ENCODE measurements at regions not wholly inside any gene's neighbourhood (a gene's known extent, or its start where the extent isn't known, plus 50 kb on each side); places are given as distances from the start of the nearest gene placed in this dataset.

DNA sequence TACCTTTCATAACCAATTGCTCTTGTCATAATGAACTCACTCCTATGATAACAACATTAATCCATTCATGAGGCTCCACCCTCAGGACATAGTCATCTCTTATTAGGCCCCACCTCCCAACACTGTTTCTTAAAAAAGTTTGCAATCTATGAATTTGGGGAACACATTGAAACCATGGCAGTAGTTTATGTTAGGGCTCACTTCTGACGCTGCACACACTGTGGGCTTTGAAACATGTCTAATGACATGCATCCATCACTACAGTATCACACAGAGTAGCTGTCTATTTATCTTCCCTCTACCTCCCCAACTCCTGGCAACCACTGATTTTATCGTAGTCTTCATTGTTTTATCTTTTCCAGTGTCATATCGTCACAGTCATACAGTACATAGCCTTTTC, 299.8 kb downstream of the GLRX3 start:
- DNase-seq, result no peak

GRCh38 chr10:130438861-130439260, 302.7 kb downstream of the GLRX3 start:
- no peak for DNase-seq

GRCh38 chr10:130439766-130440165, 303.6 kb downstream of the GLRX3 start:
- no peak for DNase-seq

- no peak for DNase-seq
Observed at GRCh38 chr10:130440494-130440893, 304.3 kb downstream of the GLRX3 start.

- no peak for DNase-seq
Observed at GRCh38 chr10:130440971-130441370, 304.8 kb downstream of the GLRX3 start.

DNA sequence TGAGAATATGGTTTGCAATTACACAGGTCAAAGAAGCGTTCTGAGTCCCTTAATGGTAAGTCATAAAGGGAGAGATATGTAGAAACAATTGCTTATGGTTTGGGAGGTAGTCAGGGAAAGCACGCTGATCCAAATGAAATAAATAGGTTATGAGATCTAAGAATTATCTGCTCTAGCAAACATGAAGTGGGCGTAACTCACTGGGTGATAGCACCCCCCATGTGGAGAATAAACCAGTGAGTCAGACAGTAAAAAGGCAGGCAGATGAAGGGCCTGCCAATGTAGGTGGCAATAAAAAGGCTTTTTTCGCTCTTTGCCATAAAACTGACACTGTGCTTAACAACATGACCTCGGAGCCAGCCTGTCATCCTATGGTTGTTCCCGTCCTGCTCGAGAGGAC, 306.9 kb downstream of the GLRX3 start:
- DNase-seq, result no peak

- DNase-seq, result no peak
Observed at GRCh38 chr10:130453036-130453720, 317.0 kb downstream of the GLRX3 start.

DNA sequence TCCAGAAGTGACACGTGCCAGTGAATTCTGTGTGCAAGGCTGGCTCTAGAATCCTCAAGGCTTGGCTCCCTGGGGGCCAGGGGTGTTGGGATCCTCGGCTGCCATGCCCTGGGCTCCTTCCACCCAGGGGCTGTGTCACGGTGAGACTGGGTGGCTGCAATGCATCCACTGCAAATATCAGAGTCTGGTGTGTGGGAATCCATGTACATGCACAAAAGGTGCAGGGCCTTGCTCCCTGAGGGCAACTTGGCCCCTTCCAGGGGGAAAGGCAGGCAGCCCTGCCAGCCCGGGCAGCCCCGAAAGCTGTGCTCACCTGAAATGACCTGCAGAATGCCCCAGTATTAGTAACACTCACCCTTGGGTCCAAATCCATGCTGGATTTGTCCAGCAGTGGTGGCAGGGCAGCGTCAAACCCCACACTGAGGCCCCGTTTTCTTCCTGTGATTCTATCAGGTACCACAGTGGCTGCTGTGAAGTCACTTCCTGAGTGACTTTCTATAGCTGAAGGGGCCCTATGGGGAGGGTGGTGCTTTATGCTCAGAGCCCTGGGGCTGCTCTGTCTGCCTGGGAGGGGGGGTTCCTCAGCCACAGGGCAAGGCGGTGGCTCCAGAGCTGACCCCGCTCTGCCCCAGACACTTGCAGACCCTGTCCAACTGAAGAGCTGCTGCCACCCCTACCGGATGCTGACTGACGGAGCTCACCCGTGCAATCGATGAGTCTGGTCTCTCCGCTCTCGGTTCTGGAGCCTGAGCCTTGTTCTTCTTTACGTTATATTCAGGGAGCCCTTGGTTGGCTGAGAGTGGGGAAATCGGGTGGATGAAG, 317.7 kb downstream of the GLRX3 start:
- no peak for DNase-seq

DNA sequence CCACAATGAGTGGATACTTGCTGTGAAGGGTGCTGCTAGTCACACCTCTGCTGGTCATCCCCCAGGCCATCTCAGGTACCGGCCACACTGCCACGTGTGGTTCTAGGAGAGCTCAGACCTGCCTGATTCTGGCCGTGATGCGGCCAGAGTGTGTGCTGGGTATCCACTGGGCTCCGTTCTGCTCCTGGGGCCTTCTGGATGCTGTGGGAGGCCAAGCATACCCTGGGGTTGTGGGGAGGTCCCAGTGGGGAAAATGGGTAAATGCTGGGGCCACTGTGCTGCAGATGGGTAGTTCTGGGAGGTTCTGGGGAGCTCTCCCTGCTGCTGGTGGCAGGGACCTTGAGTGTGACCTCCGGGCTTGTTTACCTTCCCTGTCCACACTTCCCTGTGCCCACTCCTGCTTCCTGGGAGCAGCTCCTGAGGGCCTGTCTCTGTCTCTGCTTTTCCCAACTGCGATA, 318.4 kb downstream of the GLRX3 start:
- DNase-seq, result no peak

GRCh38 chr10:130455111-130455695, 319.0 kb downstream of the GLRX3 start:
- no peak for DNase-seq

DNA sequence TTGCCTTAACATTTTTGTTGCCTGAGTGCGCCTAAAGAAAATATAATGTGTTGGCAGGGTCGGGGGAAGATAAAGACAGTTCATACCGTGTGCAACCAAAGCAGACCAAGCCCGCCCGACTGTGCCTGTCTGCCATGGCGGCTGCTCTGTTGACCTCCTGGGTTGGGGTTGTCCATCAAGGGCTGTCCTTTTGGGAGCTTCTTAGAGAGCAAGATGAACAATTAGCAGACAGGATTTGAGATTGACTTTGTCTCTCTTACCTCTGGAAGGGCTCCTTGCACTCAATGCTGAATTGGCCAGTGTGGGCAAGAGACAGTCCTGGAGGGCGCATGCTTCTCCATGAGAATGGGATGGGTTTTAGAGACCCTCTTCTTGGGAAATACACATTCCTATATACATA, 319.6 kb downstream of the GLRX3 start:
- DNase-seq, result no peak

DNA sequence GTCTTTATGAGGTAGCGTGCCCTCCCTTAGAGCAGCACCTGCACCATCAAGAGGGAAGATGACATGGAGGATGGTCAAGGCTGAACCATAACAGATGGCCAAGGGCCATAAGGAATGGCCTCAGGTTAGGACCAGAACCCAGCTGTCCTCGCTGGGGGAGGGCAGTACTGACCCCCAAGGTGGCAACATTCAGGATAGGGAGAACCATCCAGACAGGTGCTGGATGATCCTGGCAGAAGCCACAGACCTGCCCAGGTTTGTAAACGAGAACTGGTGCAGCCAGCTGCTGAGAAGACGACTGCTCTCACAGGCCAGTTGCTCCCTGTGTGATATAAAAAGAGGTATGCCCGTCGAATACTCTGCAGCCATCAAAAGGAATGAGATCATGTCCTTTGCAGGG, 320.4 kb downstream of the GLRX3 start:
- DNase-seq, result no peak

DNA sequence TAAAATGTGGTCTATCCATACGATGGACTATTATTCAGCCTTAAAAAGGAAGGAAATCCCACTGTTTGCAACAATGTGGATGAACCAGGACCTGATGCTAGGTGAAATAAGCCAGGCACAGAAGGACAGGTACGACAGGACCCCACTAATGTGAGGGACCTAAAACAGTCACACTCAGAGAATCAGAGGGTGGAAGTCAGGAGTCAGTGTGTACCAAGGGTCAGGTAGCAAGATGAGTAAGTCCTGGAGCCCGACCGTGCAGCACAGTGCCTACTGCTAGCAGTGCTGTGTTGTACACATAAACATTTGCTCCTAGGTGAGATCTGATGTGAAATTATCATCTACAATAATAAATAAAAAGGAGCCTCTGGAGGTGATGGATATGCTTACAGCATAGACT, 322.3 kb downstream of the GLRX3 start:
- DNase-seq, result no peak

GRCh38 chr10:130459011-130459410, 322.8 kb downstream of the GLRX3 start:
- DNase-seq, result no peak

DNA sequence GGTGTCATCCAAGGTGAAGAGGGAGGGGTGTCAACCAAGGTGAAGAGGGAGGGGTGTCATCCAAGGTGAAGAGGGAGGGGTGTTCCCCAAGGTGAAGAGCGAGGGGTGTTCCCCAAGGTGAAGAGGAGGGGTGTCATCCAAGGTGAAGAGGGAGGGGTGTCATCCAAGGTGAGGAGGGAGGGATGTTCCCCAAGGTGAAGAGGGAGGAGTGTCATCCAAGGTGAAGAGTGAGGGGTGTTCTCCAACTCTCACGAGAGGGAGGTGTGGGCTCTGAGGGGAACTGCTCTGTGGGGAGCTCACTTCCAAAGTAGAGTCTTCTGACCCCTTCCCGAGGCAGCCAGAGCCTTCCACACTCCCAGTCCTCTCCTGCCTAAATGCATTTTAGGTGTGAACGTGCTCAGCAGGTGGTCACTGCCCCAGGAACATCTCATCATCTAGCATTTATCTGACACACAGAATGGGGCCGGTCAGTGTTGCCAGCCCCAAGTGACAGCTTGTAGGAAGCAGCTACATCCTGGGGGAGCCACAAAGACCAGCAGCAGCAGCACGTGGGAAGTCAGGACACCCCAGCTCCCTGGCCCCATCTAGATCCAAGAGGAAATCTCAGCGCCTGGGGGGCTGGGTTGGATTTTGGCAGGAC, 323.8 kb downstream of the GLRX3 start:
- no peak for DNase-seq

DNA sequence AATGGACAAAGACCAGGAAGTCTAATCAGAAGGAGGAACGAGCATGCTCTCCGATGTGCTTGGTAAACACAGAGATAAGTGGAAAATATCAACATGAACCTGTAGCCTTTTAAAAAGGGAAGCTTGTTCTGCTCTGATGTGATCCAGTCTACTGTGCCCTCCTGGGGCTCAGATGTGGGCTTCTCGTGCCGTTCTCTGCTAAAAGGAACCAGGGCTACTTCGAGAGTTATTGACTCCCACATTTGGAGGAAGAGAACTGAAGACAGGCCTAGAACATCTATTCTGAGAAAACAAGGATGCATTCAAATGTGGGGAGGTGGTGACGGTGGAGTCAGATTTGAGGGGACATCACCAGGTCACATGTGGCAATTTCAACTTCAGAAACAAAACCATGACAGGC, 325.4 kb downstream of the GLRX3 start:
- DNase-seq, result no peak

- no peak for DNase-seq
Observed at GRCh38 chr10:130463104-130463875, 327.1 kb downstream of the GLRX3 start.

DNA sequence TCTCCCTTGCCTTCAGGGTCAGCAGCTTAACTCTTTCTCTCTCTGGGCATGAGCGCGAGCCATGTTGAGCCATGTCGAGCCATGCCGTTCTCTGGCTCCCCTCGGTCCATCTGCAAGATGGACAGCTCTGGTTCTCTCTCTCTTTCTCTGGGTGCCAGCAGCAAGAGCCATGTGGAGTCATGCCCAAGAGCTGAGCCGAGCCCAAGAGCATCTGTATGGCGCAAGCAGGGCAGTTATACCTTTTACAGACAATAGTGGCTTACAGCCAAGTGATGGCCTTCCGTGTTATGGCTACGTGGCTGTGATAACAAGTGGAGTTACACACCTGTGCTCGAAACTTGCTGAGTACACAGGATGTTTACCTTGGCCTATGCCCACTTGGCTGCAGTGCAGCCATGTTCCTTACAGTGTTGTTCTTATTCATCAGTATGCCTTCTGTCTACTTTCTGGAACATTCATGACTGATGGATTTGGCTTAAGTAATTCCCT, 327.7 kb downstream of the GLRX3 start:
- DNase-seq, result no peak

GRCh38 chr10:130464426-130464825, 328.2 kb downstream of the GLRX3 start:
- DNase-seq, result no peak

- no peak for DNase-seq
Observed at GRCh38 chr10:130466271-130466997, 330.2 kb downstream of the GLRX3 start.

- DNase-seq, result no peak
Observed at GRCh38 chr10:130470286-130470685, 334.1 kb downstream of the GLRX3 start.

DNA sequence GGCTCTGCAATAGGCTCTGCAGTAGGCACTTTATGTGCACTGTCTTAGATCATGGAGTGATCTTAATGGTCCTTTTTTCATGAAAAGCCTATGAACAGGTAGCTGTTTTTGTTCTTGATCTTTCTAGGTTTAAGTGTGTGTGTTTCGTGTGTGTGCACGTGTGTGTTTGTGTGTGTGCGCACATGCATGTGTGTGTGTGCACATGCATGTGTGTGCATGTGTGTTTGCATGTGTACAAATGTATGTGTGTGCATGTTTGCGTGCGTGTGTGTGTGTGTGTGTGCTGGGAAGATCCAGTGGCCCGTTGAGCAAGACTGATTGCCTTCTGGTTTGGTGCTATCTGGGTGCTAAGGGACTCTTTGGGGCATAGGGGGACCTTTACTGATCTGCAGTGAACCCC, 334.8 kb downstream of the GLRX3 start:
- DNase-seq, result no peak
